Vagina (tissue), 2 donors: ENCODE measurements at regions not wholly inside any gene's neighbourhood (a gene's known extent, or its start where the extent isn't known, plus 50 kb on each side); places are given as distances from the start of the nearest gene placed in this dataset.

Source experiments
- POLR2A ChIP-seq, 2 donors: fragments of 450-650 bp; IDR thresholded peaks; one replicate each; pipeline ENCODE4 v1.6.1; 2017; ENCODE audit warnings: antibody characterized with exemption in 2 of 2, mild to moderate bottlenecking in 2 of 2, moderate library complexity in 2 of 2
- POLR2AphosphoS5 ChIP-seq, 2 donors: sonication (generic); formaldehyde crosslinking; IDR thresholded peaks; one replicate each; pipeline ENCODE4 v1.9.0; 2017; ENCODE audit warnings: antibody characterized with exemption in 2 of 2, mild to moderate bottlenecking in 2 of 2, low read depth in 1 of 2; ENCODE audit not compliant: insufficient read depth in 1 of 2
- TF ChIP-seq, protein P1 (sequence below), 3 experiments: fragments of 450-650 bp in 2 of 3; fragments of 200-600 bp in 1 of 3; sonication (generic) in 1 of 3; IDR thresholded peaks; one replicate each; pipeline ENCODE4 v1.5.1; 2017 to 2019; ENCODE audit warnings: antibody characterized with exemption in 3 of 3, mild to moderate bottlenecking in 2 of 3, moderate library complexity in 2 of 3

DNA sequence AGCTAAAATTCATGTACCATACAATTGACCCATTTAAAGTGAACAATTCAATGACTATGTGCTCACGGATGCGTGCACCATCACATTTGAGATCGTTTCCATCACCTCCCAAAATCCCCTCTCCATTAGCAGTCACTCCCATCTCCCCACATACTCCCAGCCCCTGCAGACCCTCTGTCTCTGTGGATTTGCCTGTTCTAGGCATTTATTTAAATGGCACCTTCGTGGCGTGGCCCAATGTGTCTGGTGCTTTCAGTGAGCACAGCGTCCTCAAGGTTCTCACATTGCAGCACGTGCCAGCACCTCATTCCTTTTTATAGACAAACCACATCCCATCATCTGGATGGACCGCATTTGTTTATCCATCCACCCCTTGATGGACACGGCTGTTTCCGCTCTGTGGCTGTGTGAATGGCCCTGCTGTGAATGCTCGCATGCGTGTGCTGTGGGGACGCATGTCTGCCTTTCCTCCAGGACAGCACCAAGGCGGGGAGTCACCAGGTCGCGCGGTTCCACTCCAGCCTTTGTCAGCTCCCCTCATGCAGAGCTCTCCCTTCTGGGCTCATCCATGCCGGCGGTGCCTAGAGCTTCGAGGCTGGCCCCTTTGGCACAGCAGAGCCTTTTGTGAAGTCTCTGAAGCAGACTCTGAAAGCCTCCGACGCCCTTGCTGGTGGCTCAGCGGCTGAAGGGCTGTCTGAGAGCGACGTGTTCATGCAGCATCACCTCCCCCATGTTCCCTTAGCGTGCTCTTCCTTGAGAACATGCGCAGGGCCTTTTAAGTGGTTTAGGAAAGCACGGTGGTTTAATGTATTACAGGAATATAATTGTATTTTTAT is 184.4 kb downstream of the KIF26A start:
- TF ChIP-seq, protein P1, sequence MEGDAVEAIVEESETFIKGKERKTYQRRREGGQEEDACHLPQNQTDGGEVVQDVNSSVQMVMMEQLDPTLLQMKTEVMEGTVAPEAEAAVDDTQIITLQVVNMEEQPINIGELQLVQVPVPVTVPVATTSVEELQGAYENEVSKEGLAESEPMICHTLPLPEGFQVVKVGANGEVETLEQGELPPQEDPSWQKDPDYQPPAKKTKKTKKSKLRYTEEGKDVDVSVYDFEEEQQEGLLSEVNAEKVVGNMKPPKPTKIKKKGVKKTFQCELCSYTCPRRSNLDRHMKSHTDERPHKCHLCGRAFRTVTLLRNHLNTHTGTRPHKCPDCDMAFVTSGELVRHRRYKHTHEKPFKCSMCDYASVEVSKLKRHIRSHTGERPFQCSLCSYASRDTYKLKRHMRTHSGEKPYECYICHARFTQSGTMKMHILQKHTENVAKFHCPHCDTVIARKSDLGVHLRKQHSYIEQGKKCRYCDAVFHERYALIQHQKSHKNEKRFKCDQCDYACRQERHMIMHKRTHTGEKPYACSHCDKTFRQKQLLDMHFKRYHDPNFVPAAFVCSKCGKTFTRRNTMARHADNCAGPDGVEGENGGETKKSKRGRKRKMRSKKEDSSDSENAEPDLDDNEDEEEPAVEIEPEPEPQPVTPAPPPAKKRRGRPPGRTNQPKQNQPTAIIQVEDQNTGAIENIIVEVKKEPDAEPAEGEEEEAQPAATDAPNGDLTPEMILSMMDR (IDR thresholded peaks at IDR 0.05), result no peak
- TF ChIP-seq POLR2A (IDR thresholded peaks at IDR 0.05), result no peak
- no peak for TF ChIP-seq POLR2AphosphoS5 (IDR thresholded peaks at IDR 0.05; ENCODE audit: insufficient read depth in 1 of 2, low read depth in 1 of 2)
